MM.1S (cell line): ENCODE measurements at regions not wholly inside any gene's neighbourhood (a gene's known extent, or its start where the extent isn't known, plus 50 kb on each side); places are given as distances from the start of the nearest gene placed in this dataset.

Experiments used
- DNase-seq: peaks from one replicate; pipeline ENCODE4 v3.0.0-alpha.2; 2015
- H2AFZ ChIP-seq: fragments of 300-600 bp; sonication (generic); 2 replicates; pipeline ENCODE4 v1.6.0; 2016; ENCODE audit warnings: antibody characterized with exemption, low read length
- H3F3A ChIP-seq: fragments of 300-600 bp; sonication (generic); 2 replicates; pipeline ENCODE4 v1.6.1; 2016; ENCODE audit warnings: mild to moderate bottlenecking, antibody characterized with exemption, low read length, moderate library complexity, mixed read lengths; ENCODE audit not compliant: insufficient read depth
- H3K27ac ChIP-seq: fragments of 300-600 bp; sonication (generic); 2 replicates; pipeline ENCODE4 v1.5.1; 2016; ENCODE audit warnings: mild to moderate bottlenecking, low read length
- H3K27me3 ChIP-seq: fragments of 300-600 bp; sonication (generic); replicated peaks from 2 replicates; pipeline ENCODE4 v1.6.0; 2016; ENCODE audit warnings: low read length; ENCODE audit not compliant: insufficient read depth
- H3K36me3 ChIP-seq: fragments of 300-600 bp; sonication (generic); replicated peaks from 2 replicates; pipeline ENCODE4 v1.6.1; 2016; ENCODE audit warnings: mild to moderate bottlenecking, low read length, mixed read lengths; ENCODE audit not compliant: insufficient read depth
- H3K4me1 ChIP-seq: fragments of 300-600 bp; sonication (generic); 2 replicates; pipeline ENCODE4 v1.6.1; 2016; ENCODE audit warnings: low read length, mixed read lengths
- H3K4me2 ChIP-seq: fragments of 300-600 bp; sonication (generic); 2 replicates; pipeline ENCODE4 v1.6.0; 2016; ENCODE audit warnings: low read depth, low read length
- H3K4me3 ChIP-seq: fragments of 300-600 bp; sonication (generic); 2 replicates; pipeline ENCODE4 v1.5.1; 2016; ENCODE audit warnings: low read length, mixed read lengths
- H3K79me2 ChIP-seq: fragments of 300-600 bp; sonication (generic); 2 replicates; pipeline ENCODE4 v1.6.1; 2016; ENCODE audit warnings: mixed run types, low read length, mixed read lengths
- H3K9ac ChIP-seq: fragments of 300-600 bp; sonication (generic); 2 replicates; pipeline ENCODE4 v1.6.1; 2016; ENCODE audit warnings: low read length, mixed read lengths
- H3K9me2 ChIP-seq: fragments of 300-600 bp; sonication (generic); replicated peaks from 2 replicates; pipeline ENCODE4 v1.6.1; 2016; ENCODE audit warnings: mild to moderate bottlenecking, low read length, mixed read lengths; ENCODE audit not compliant: insufficient read depth
- H3K9me3 ChIP-seq: fragments of 300-600 bp; sonication (generic); replicated peaks from 2 replicates; pipeline ENCODE4 v1.6.1; 2016; ENCODE audit warnings: mild to moderate bottlenecking, low read length, mixed read lengths; ENCODE audit not compliant: insufficient read depth
- H4K20me1 ChIP-seq: fragments of 300-600 bp; sonication (generic); 2 replicates; pipeline ENCODE4 v1.6.1; 2016; ENCODE audit warnings: mild to moderate bottlenecking, low read length, moderate library complexity, mixed read lengths; ENCODE audit not compliant: insufficient read depth
- CTCF ChIP-seq: fragments of 300-600 bp; sonication (generic); IDR thresholded peaks from 2 replicates; pipeline ENCODE4 v1.5.1; 2016; ENCODE audit warnings: antibody characterized with exemption, low read length, mixed read lengths
- EZH2 ChIP-seq: fragments of 300-600 bp; sonication (generic); optimal IDR thresholded peaks from 2 replicates; pipeline ENCODE3; 2017; ENCODE audit warnings: low read depth, mild to moderate bottlenecking, antibody characterized with exemption, low read length, mixed read lengths
- EZH2phosphoT487 ChIP-seq: fragments of 300-600 bp; sonication (generic); IDR thresholded peaks from 2 replicates; pipeline ENCODE4 v1.6.1; 2018; ENCODE audit warnings: antibody characterized with exemption, low read length

GRCh38 chr11:112728716-112729115 is 232.5 kb upstream of the NCAM1 start:
- H3K4me1 ChIP-seq, result no peaks in the 10 kb centered on the region
- no peak overlapping the region for H3K9ac ChIP-seq
- no peaks in the 10 kb centered on the region for H3K27me3 ChIP-seq
- H3K9me2 ChIP-seq, result no peaks in the 10 kb centered on the region
- no peak overlapping the region for H2AFZ ChIP-seq
- H3K27ac ChIP-seq, result no peak overlapping the region
- TF ChIP-seq EZH2, result no peak
- no peak for TF ChIP-seq CTCF
- no peak for TF ChIP-seq EZH2phosphoT487
- H3K4me3 ChIP-seq, result no peak overlapping the region
- no peaks in the 10 kb centered on the region for H3K79me2 ChIP-seq
- no peak overlapping the region for H3K4me2 ChIP-seq
- no peak for DNase-seq
- no peaks in the 10 kb centered on the region for H3K9me3 ChIP-seq
- no peaks in the 10 kb centered on the region for H4K20me1 ChIP-seq
- no peaks in the 10 kb centered on the region for H3K36me3 ChIP-seq
- H3F3A ChIP-seq, result no peaks in the 10 kb centered on the region

GRCh38 chr11:112730591-112730990 is 230.6 kb upstream of the NCAM1 start:
- H3K27ac ChIP-seq, result no peak overlapping the region
- TF ChIP-seq EZH2 (no peak), EZH2phosphoT487 (no peak), CTCF (no peak)
- H3K9ac ChIP-seq, result no peak overlapping the region
- H3K36me3 ChIP-seq, result no peaks in the 10 kb centered on the region
- no peaks in the 10 kb centered on the region for H3K9me2 ChIP-seq
- no peak for DNase-seq
- H2AFZ ChIP-seq, result no peak overlapping the region
- H3K79me2 ChIP-seq, result no peaks in the 10 kb centered on the region
- H3K4me1 ChIP-seq, result no peaks in the 10 kb centered on the region
- H3K9me3 ChIP-seq, result no peaks in the 10 kb centered on the region
- H3F3A ChIP-seq, result no peaks in the 10 kb centered on the region
- H4K20me1 ChIP-seq, result no peaks in the 10 kb centered on the region
- H3K4me2 ChIP-seq, result no peak overlapping the region
- H3K4me3 ChIP-seq, result no peak overlapping the region
- H3K27me3 ChIP-seq, result no peaks in the 10 kb centered on the region

- Histone ChIP-seq H3K4me1 (no peaks in the 10 kb centered on the region), H3K27me3 (no peaks in the 10 kb centered on the region), H3F3A (no peaks in the 10 kb centered on the region), H3K4me2 (no peak overlapping the region), H2AFZ (no peak overlapping the region), H4K20me1 (no peaks in the 10 kb centered on the region), H3K79me2 (no peaks in the 10 kb centered on the region), H3K9ac (no peak overlapping the region), H3K36me3 (no peaks in the 10 kb centered on the region), H3K27ac (no peak overlapping the region), H3K4me3 (no peak overlapping the region), H3K9me2 (no peaks in the 10 kb centered on the region), H3K9me3 (no peaks in the 10 kb centered on the region)
- TF ChIP-seq EZH2phosphoT487 (no peak), EZH2 (no peak), CTCF (no peak)
- DNase-seq, result no peak
These were observed 229.7 kb upstream of the NCAM1 start for GRCh38 chr11:112731538-112731937.
